ENCODE measurements at regions not wholly inside any gene's neighbourhood (a gene's known extent, or its start where the extent isn't known, plus 50 kb on each side); places are given as distances from the start of the nearest gene placed in this dataset.

GRCh38 chr5:5575461-5575860 is 153.0 kb downstream of the ICE1 start:
- Mint-ChIP-seq H3K36me3 (ENCODE audit: insufficient read depth) (peaks cover 2% of the 10 kb centered on the region), H3K27me3 (peaks cover 10% of the 10 kb centered on the region), H3K4me3 (no peak overlapping the region), H3K4me1 (no peaks in the 10 kb centered on the region), H3K27ac (ENCODE audit: low read depth) (no peak overlapping the region), H3K9me3 (no peaks in the 10 kb centered on the region)
- no peak for DNase-seq (ENCODE audit: low spot score in 2 of 2)
- no peak for ATAC-seq (replicated peaks; ENCODE audit: extremely low read depth, poor library complexity, severe bottlenecking)

GRCh38 chr5:5573798-5574380 is 151.4 kb downstream of the ICE1 start:
- H3K4me3 Mint-ChIP-seq = no peak overlapping the region
- H3K27ac Mint-ChIP-seq (ENCODE audit: low read depth) = no peak overlapping the region
- H3K36me3 Mint-ChIP-seq (ENCODE audit: insufficient read depth) = peaks cover 2% of the 10 kb centered on the region
- ATAC-seq (replicated peaks; ENCODE audit: extremely low read depth, poor library complexity, severe bottlenecking) (no peak), DNase-seq (ENCODE audit: low spot score in 2 of 2) (no peak)
- H3K9me3 Mint-ChIP-seq = no peaks in the 10 kb centered on the region
- no peaks in the 10 kb centered on the region for H3K4me1 Mint-ChIP-seq
- peaks cover 22% of the 10 kb centered on the region for H3K27me3 Mint-ChIP-seq

- no peaks in the 10 kb centered on the region for H3K9me3 Mint-ChIP-seq
- H3K4me1 Mint-ChIP-seq = no peaks in the 10 kb centered on the region
- DNase-seq (ENCODE audit: low spot score in 2 of 2) = no peak
- H3K27ac Mint-ChIP-seq (ENCODE audit: low read depth) = no peak overlapping the region
- H3K4me3 Mint-ChIP-seq = no peak overlapping the region
- H3K27me3 Mint-ChIP-seq = peaks cover 29% of the 10 kb centered on the region
- ATAC-seq (replicated peaks; ENCODE audit: extremely low read depth, poor library complexity, severe bottlenecking) = no peak
- peaks cover 2% of the 10 kb centered on the region for H3K36me3 Mint-ChIP-seq (ENCODE audit: insufficient read depth)
These were observed 150.7 kb downstream of the ICE1 start for GRCh38 chr5:5572976-5573797.

- Mint-ChIP-seq H3K36me3 (ENCODE audit: insufficient read depth) (peaks cover 2% of the 10 kb centered on the region), H3K4me1 (no peaks in the 10 kb centered on the region), H3K27me3 (peaks cover 31% of the 10 kb centered on the region), H3K4me3 (no peak overlapping the region), H3K9me3 (no peaks in the 10 kb centered on the region), H3K27ac (ENCODE audit: low read depth) (no peak overlapping the region)
- no peak for ATAC-seq (replicated peaks; ENCODE audit: extremely low read depth, poor library complexity, severe bottlenecking)
- DNase-seq (ENCODE audit: low spot score in 2 of 2) = no peak
These were observed 149.8 kb downstream of the ICE1 start for GRCh38 chr5:5572010-5572865.

GRCh38 chr5:5570646-5571045 is 148.2 kb downstream of the ICE1 start:
- Mint-ChIP-seq H3K27ac (ENCODE audit: low read depth) (no peak overlapping the region), H3K36me3 (ENCODE audit: insufficient read depth) (peaks cover 2% of the 10 kb centered on the region), H3K9me3 (no peaks in the 10 kb centered on the region), H3K4me3 (no peak overlapping the region), H3K4me1 (no peaks in the 10 kb centered on the region), H3K27me3 (peaks cover 28% of the 10 kb centered on the region)
- ATAC-seq (replicated peaks; ENCODE audit: extremely low read depth, poor library complexity, severe bottlenecking) = no peak
- DNase-seq (ENCODE audit: low spot score in 2 of 2) = no peak

- Mint-ChIP-seq H3K27ac (ENCODE audit: low read depth) (no peak overlapping the region), H3K4me3 (no peak overlapping the region), H3K36me3 (ENCODE audit: insufficient read depth) (no peaks in the 10 kb centered on the region), H3K9me3 (no peaks in the 10 kb centered on the region), H3K4me1 (no peaks in the 10 kb centered on the region), H3K27me3 (peaks cover 40% of the 10 kb centered on the region)
- ATAC-seq (replicated peaks; ENCODE audit: extremely low read depth, poor library complexity, severe bottlenecking) = no peak
- no peak for DNase-seq (ENCODE audit: low spot score in 2 of 2)
These were observed 142.4 kb downstream of the ICE1 start for GRCh38 chr5:5564898-5565297.

GRCh38 chr5:5560016-5560415 is 137.5 kb downstream of the ICE1 start:
- no peak for ATAC-seq (replicated peaks; ENCODE audit: extremely low read depth, poor library complexity, severe bottlenecking)
- H3K36me3 Mint-ChIP-seq (ENCODE audit: insufficient read depth) = peaks cover 1% of the 10 kb centered on the region
- DNase-seq (ENCODE audit: low spot score in 2 of 2) = no peak
- H3K27ac Mint-ChIP-seq (ENCODE audit: low read depth) = no peak overlapping the region
- no peaks in the 10 kb centered on the region for H3K9me3 Mint-ChIP-seq
- H3K4me3 Mint-ChIP-seq = no peak overlapping the region
- no peaks in the 10 kb centered on the region for H3K4me1 Mint-ChIP-seq
- peaks cover 28% of the 10 kb centered on the region for H3K27me3 Mint-ChIP-seq

- ATAC-seq (replicated peaks; ENCODE audit: extremely low read depth, poor library complexity, severe bottlenecking) (no peak), DNase-seq (ENCODE audit: low spot score in 2 of 2) (no peak)
- Mint-ChIP-seq H3K36me3 (ENCODE audit: insufficient read depth) (peaks cover 1% of the 10 kb centered on the region), H3K4me1 (no peaks in the 10 kb centered on the region), H3K4me3 (no peak overlapping the region), H3K27me3 (peaks cover 39% of the 10 kb centered on the region), H3K27ac (ENCODE audit: low read depth) (no peak overlapping the region), H3K9me3 (no peaks in the 10 kb centered on the region)
These were observed 136.4 kb downstream of the ICE1 start for GRCh38 chr5:5558638-5559527.

- Mint-ChIP-seq H3K27me3 (peaks cover 39% of the 10 kb centered on the region), H3K27ac (ENCODE audit: low read depth) (no peak overlapping the region), H3K9me3 (no peaks in the 10 kb centered on the region), H3K4me3 (no peak overlapping the region), H3K36me3 (ENCODE audit: insufficient read depth) (peaks cover 1% of the 10 kb centered on the region), H3K4me1 (no peaks in the 10 kb centered on the region)
- ATAC-seq (replicated peaks; ENCODE audit: extremely low read depth, poor library complexity, severe bottlenecking) = no peak
- no peak for DNase-seq (ENCODE audit: low spot score in 2 of 2)
These were observed 135.6 kb downstream of the ICE1 start for GRCh38 chr5:5558102-5558501.

GRCh38 chr5:5551499-5551898 is 129.0 kb downstream of the ICE1 start:
- Mint-ChIP-seq H3K9me3 (no peaks in the 10 kb centered on the region), H3K27me3 (peaks cover 49% of the 10 kb centered on the region), H3K27ac (ENCODE audit: low read depth) (no peak overlapping the region), H3K4me1 (no peaks in the 10 kb centered on the region), H3K36me3 (ENCODE audit: insufficient read depth) (peaks cover 1% of the 10 kb centered on the region), H3K4me3 (no peak overlapping the region)
- ATAC-seq (replicated peaks; ENCODE audit: extremely low read depth, poor library complexity, severe bottlenecking) (no peak), DNase-seq (ENCODE audit: low spot score in 2 of 2) (no peak)

- Mint-ChIP-seq H3K36me3 (ENCODE audit: insufficient read depth) (no peaks in the 10 kb centered on the region), H3K9me3 (no peaks in the 10 kb centered on the region)
- no peak for ATAC-seq (replicated peaks; ENCODE audit: extremely low read depth, poor library complexity, severe bottlenecking)
These were observed 123.9 kb downstream of the ICE1 start for GRCh38 chr5:5546408-5546807.

GRCh38 chr5:5544094-5544663 is 121.7 kb downstream of the ICE1 start:
- H3K4me3 Mint-ChIP-seq = no peak overlapping the region
- H3K27me3 Mint-ChIP-seq = peaks cover 38% of the 10 kb centered on the region
- no peak for ATAC-seq (replicated peaks; ENCODE audit: extremely low read depth, poor library complexity, severe bottlenecking)
- DNase-seq (ENCODE audit: low spot score in 2 of 2) = no peak
- no peak overlapping the region for H3K27ac Mint-ChIP-seq (ENCODE audit: low read depth)
- no peaks in the 10 kb centered on the region for H3K36me3 Mint-ChIP-seq (ENCODE audit: insufficient read depth)
- H3K9me3 Mint-ChIP-seq = no peaks in the 10 kb centered on the region
- no peaks in the 10 kb centered on the region for H3K4me1 Mint-ChIP-seq

More at GRCh38 chr5:5546408-5546807, 123.9 kb downstream of the ICE1 start:
- H3K27me3 Mint-ChIP-seq = peaks cover 43% of the 10 kb centered on the region
- no peak overlapping the region for H3K27ac Mint-ChIP-seq (ENCODE audit: low read depth)
- no peak for DNase-seq (ENCODE audit: low spot score in 2 of 2)
- H3K4me1 Mint-ChIP-seq = no peaks in the 10 kb centered on the region
- H3K4me3 Mint-ChIP-seq = no peak overlapping the region

Measured in central memory CD8-positive, alpha-beta T cell (primary cell).